ENCODE measurements at regions not wholly inside any gene's neighbourhood (a gene's known extent, or its start where the extent isn't known, plus 50 kb on each side); places are given as distances from the start of the nearest gene placed in this dataset.
"Not testable (repeated sequence)": the region's sequence is repeated elsewhere in the genome, so short reads cannot be mapped to it uniquely, and the experiment has no call there.

- not testable (repeated sequence) for DNase-seq (ENCODE audit: low read depth in 2 of 2)
These were observed 278.1 kb downstream of the ANKRD30B start for GRCh38 chr18:15026041-15026440.

GRCh38 chr18:15028037-15028436 is 280.1 kb downstream of the ANKRD30B start:
- not testable (repeated sequence) for DNase-seq (ENCODE audit: low read depth in 2 of 2)

- not testable (repeated sequence) for DNase-seq (ENCODE audit: low read depth in 2 of 2)
These were observed 312.4 kb downstream of the ANKRD30B start for GRCh38 chr18:15060279-15060880.

GRCh38 chr18:15061289-15061896 is 313.4 kb downstream of the ANKRD30B start:
- DNase-seq (ENCODE audit: low read depth in 2 of 2), result not testable (repeated sequence)

- not testable (repeated sequence) for DNase-seq (ENCODE audit: low read depth in 2 of 2)
These were observed 318.5 kb downstream of the ANKRD30B start for GRCh38 chr18:15066434-15066833.

- DNase-seq (ENCODE audit: low read depth in 2 of 2), result not testable (repeated sequence)
These were observed 323.3 kb downstream of the ANKRD30B start for GRCh38 chr18:15071311-15071710.

All from dermis microvascular lymphatic vessel endothelial cell (primary cell).